Psoas muscle (tissue), 7 donors: ENCODE measurements at regions not wholly inside any gene's neighbourhood (a gene's known extent, or its start where the extent isn't known, plus 50 kb on each side); places are given as distances from the start of the nearest gene placed in this dataset.

Experiments used
- ATAC-seq, 4 donors: fragments of 200-7000 bp; cut with Tn5 transposase; one replicate each; pipeline ENCODE4 v1.9.1; 2020; ENCODE audit warnings: moderate library complexity in 3 of 4, mild to moderate bottlenecking in 2 of 4
- DNase-seq, 2 donors: peaks; one replicate each; pipeline ENCODE4 v3.0.0-alpha.2; 2020
- H3K27ac ChIP-seq: fragments of 200-600 bp; one replicate; pipeline ENCODE4 v1.8.0; 2022
- H3K27me3 ChIP-seq, 3 donors: fragments of 200-600 bp in 1 of 3; one replicate each; pipeline versions ENCODE4 v1.6.1 to v1.8.0; 2013 to 2022; ENCODE audit warnings: low read length in 2 of 3, mild to moderate bottlenecking in 2 of 3, moderate library complexity in 1 of 3; ENCODE audit not compliant: insufficient read depth in 3 of 3
- H3K36me3 ChIP-seq, 2 donors: fragments of 200-600 bp in 1 of 2; one replicate each; pipeline versions ENCODE4 v1.6.1 to v1.8.0; 2013 to 2022; ENCODE audit warnings: low read depth in 1 of 2, mild to moderate bottlenecking in 1 of 2, moderate library complexity in 1 of 2; ENCODE audit not compliant: insufficient read depth in 1 of 2
- H3K4me1 ChIP-seq: fragments of 200-600 bp; one replicate; pipeline ENCODE4 v1.8.0; 2022
- H3K4me3 ChIP-seq: fragments of 200-600 bp; one replicate; pipeline ENCODE4 v1.8.0; 2022; ENCODE audit warnings: mild to moderate bottlenecking
- H3K9me3 ChIP-seq: fragments of 200-600 bp; one replicate; pipeline ENCODE4 v1.8.0; 2022
- CTCF ChIP-seq: fragments of 200-600 bp; IDR thresholded peaks from one replicate; pipeline ENCODE4 v1.8.0; 2022; ENCODE audit warnings: antibody characterized with exemption
- WGBS, 3 donors: extraction: QIAGEN DNeasy Blood & Tissue Kit; methylation state at CpG; one replicate each; pipeline versions ENCODE4 v1.1.6 to v1.1.7; 2013; 5-methylcytosine and 5-hydroxymethylcytosine counted together
- intact Hi-C, 2 donors: fragments of 100-400 bp; cut with DNase I; formaldehyde crosslinking; loops; one replicate each; pipeline versions ENCODE4 v1.11.0 to v1.14.2; 2022
- donor health status: healthy with polysubstance abuse.
- donor health status: DM: no; HTN: no; CAD: no; lungs with moderate emphysema.
- donor health status: Bipolar disorder and iron deficiency.
- donor health status: healthy.
- donor health status: DM: yes; HTN: yes; CAD: no.
- donor health status: DM: no; HTN: no; CAD: no.
- donor health status: DM: yes; HTN: yes; CAD: no.

GRCh38 chr6:16903470-16903869, 142.2 kb upstream of the ATXN1 start:
- no peak for TF ChIP-seq CTCF
- H3K4me3 ChIP-seq = no peak overlapping the region
- H3K27me3 ChIP-seq = peaks cover 0 to 3% (median 0%) of the 10 kb centered on the region in 3 donors
- DNase-seq = no peak
- H3K36me3 ChIP-seq = no peaks in the 10 kb centered on the region
- peak in 3 of 4 donors; percentile 28 to 69 (median 47) for ATAC-seq
- peaks cover 14% of the 10 kb centered on the region for H3K4me1 ChIP-seq
- H3K27ac ChIP-seq = no peak overlapping the region
- intact Hi-C loops = no loop called here
- no peaks in the 10 kb centered on the region for H3K9me3 ChIP-seq
- 33 to 40% (median 38%) methylated on average over 7 of the region's 7 CpGs for WGBS, 3 donors

DNA sequence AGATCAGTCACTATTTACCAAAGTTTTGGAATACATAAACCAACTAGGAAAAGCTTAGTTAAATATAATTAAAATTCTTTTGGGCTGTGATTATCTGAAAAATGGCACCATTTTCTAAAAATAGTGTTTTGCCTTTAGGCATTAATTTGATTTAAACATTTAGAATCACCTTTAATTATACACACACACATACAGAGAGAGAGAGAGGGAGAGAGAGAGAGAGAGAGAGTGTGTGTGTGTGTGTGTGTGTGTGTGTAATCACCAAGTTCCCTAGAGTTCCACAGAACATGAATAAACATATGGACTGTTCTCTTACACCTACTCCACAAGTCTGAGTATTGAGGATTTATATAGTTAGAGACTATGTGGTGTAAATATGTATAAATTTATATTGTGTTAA, 141.2 kb upstream of the ATXN1 start:
- H3K4me1 ChIP-seq = peaks cover 14% of the 10 kb centered on the region
- no peaks in the 10 kb centered on the region for H3K9me3 ChIP-seq
- TF ChIP-seq CTCF = no peak
- intact Hi-C loops = no loop called here
- H3K4me3 ChIP-seq = no peak overlapping the region
- ATAC-seq = no peak
- H3K27ac ChIP-seq = no peak overlapping the region
- H3K36me3 ChIP-seq = no peaks in the 10 kb centered on the region
- peaks cover 0 to 3% (median 0%) of the 10 kb centered on the region in 3 donors for H3K27me3 ChIP-seq
- DNase-seq = no peak

DNA sequence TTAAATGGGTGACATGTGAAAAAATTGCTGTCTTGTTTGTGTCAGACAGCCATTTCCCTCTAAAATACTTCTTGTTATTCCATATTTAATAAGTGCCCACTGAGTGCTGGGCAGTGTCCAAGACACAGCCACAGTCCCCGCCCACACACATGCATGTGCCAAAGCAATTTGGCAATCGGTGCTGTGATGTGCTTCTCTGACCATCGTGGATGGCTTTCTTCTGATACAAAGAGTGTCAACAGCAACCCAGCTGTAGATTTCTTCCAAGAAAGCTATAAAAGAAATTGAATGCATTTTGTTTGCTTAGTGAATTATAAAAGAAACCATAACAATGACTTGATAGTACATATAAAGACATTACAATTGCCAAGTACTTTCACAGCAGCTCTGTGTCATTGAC, 140.5 kb upstream of the ATXN1 start:
- peak in 2 of 4 donors; percentile 53 to 54 for ATAC-seq
- DNase-seq = peak in 1 of 2 donors; percentile 52
- H3K36me3 ChIP-seq = no peaks in the 10 kb centered on the region
- 6 to 10% (median 9%) methylated on average over 3 of the region's 3 CpGs for WGBS, 3 donors
- H3K9me3 ChIP-seq = no peaks in the 10 kb centered on the region
- no peak overlapping the region for H3K27ac ChIP-seq
- H3K4me3 ChIP-seq = no peak overlapping the region
- intact Hi-C loops = no loop called here
- peaks cover 0 to 3% (median 0%) of the 10 kb centered on the region in 3 donors for H3K27me3 ChIP-seq
- H3K4me1 ChIP-seq = peaks cover 14% of the 10 kb centered on the region
- TF ChIP-seq CTCF = no peak

- WGBS, 3 donors = 87 to 89% (median 88%) methylated on average over 2 of the region's 2 CpGs
- TF ChIP-seq CTCF = no peak
- no peak for ATAC-seq
These were observed 140.0 kb upstream of the ATXN1 start for GRCh38 chr6:16901306-16901705.

DNA sequence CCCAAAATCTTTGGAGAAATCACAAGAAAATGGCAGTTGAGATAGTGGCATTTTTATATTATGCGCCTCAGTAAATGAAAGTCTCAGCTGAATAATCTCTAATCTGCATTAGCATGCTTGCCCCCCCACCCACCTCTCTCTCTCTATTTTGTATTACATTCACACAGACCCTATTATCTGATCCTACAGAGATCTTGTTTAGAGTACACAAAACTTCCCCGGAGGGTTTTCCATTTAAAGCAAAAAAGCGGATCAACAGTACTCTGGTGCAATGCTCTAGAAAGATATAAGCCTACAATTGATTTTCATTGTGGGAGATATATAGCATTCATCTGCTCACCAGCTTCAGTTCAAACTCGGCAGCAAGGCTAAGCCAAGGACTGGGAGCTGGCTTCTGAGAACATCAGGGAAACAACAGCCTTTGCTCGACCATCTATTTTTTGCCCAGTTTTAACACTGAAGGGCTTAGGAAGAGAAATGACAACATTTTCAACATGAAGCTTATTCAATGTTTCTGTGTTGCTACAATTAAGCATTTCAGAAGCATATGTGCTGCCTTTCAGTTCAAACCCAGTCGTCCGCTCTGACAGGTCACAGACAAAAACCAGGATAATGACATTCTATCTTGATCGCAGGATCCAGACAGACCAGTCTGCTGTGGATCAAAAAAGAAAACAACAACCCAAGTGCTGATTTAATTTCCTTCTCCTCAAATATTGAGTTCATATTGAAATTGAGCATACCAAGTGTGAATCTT, 137.6 kb upstream of the ATXN1 start:
- TF ChIP-seq CTCF = no peak

More at GRCh38 chr6:16901306-16901705, 140.0 kb upstream of the ATXN1 start:
- intact Hi-C loops = no loop called here
- H3K27me3 ChIP-seq = no peaks in the 10 kb centered on the region
- no peaks in the 10 kb centered on the region for H3K9me3 ChIP-seq
- peaks cover 14% of the 10 kb centered on the region for H3K4me1 ChIP-seq
- H3K4me3 ChIP-seq = no peak overlapping the region
- H3K27ac ChIP-seq = no peak overlapping the region
- DNase-seq = no peak
- H3K36me3 ChIP-seq = no peaks in the 10 kb centered on the region

More for the DNA sequence above, 137.6 kb upstream of the ATXN1 start:
- DNase-seq (no peak), ATAC-seq (no peak)
- H3K4me1 ChIP-seq = peaks cover 8% of the 10 kb centered on the region
- 74 to 76% (median 74%) methylated on average over 8 of the region's 8 CpGs for WGBS, 3 donors
- no peaks in the 10 kb centered on the region for H3K36me3 ChIP-seq
- no peak overlapping the region for H3K27ac ChIP-seq
- H3K27me3 ChIP-seq = no peaks in the 10 kb centered on the region
- peaks cover 4% of the 10 kb centered on the region for H3K9me3 ChIP-seq
- no peak overlapping the region for H3K4me3 ChIP-seq
- intact Hi-C loops = no loop called here
